ENCODE measurements at regions not wholly inside any gene's neighbourhood (a gene's known extent, or its start where the extent isn't known, plus 50 kb on each side); places are given as distances from the start of the nearest gene placed in this dataset.
"Not testable (repeated sequence)": the region's sequence is repeated elsewhere in the genome, so short reads cannot be mapped to it uniquely, and the experiment has no call there.

- DNase-seq: no peak
Observed at GRCh38 chrX:124239324-124239723, 93.1 kb upstream of the TEX13D start.

GRCh38 chrX:124239911-124240310 lies 92.5 kb upstream of the TEX13D start:
- DNase-seq: no peak

GRCh38 chrX:124240422-124240821 lies 92.0 kb upstream of the TEX13D start:
- no peak for DNase-seq

GRCh38 chrX:124242131-124242530 lies 90.3 kb upstream of the TEX13D start:
- DNase-seq: no peak

GRCh38 chrX:124249345-124249744 lies 83.1 kb upstream of the TEX13D start:
- DNase-seq: no peak

- DNase-seq: no peak
Observed at GRCh38 chrX:124250835-124251437, 81.5 kb upstream of the TEX13D start.

- no peak for DNase-seq
Observed at GRCh38 chrX:124254611-124255010, 77.8 kb upstream of the TEX13D start.

- DNase-seq: no peak
Observed at GRCh38 chrX:124256216-124256615, 76.2 kb upstream of the TEX13D start.

GRCh38 chrX:124256629-124257380 lies 75.7 kb upstream of the TEX13D start:
- no peak for DNase-seq

- DNase-seq: no peak
Observed at GRCh38 chrX:124257924-124258702, 74.3 kb upstream of the TEX13D start.

- DNase-seq: no peak
Observed at GRCh38 chrX:124260845-124261244, 71.6 kb upstream of the TEX13D start.

GRCh38 chrX:124263743-124264142 lies 68.7 kb upstream of the TEX13D start:
- DNase-seq: no peak

- no peak for DNase-seq
Observed at GRCh38 chrX:124268099-124268498, 64.4 kb upstream of the TEX13D start.

- no peak for DNase-seq
Observed at GRCh38 chrX:124269881-124270280, 62.6 kb upstream of the TEX13D start.

- DNase-seq: not testable (repeated sequence)
Observed at GRCh38 chrX:124271599-124271998, 60.9 kb upstream of the TEX13D start.

- DNase-seq: no peak
Observed at GRCh38 chrX:124272370-124272982, 60.0 kb upstream of the TEX13D start.

- no peak for DNase-seq
Observed at GRCh38 chrX:124274438-124275181, 57.9 kb upstream of the TEX13D start.

- DNase-seq: no peak
Observed at GRCh38 chrX:124275182-124275894, 57.1 kb upstream of the TEX13D start.

GRCh38 chrX:124280294-124280902 lies 52.1 kb upstream of the TEX13D start:
- no peak for DNase-seq

- no peak for DNase-seq
Observed at GRCh38 chrX:124282580-124282979, 49.9 kb upstream of the TEX13D start.

Measured in AML-193 (cell line).